ENCODE measurements at regions not wholly inside any gene's neighbourhood (a gene's known extent, or its start where the extent isn't known, plus 50 kb on each side); places are given as distances from the start of the nearest gene placed in this dataset.

GRCh38 chr18:44514766-44515165 lies 165.9 kb upstream of the SETBP1 start:
- TF ChIP-seq CTCF (tag by site-specific recombination; IDR thresholded peaks at IDR 0.05) (no peak), ZNF510 (tag by site-specific recombination; IDR thresholded peaks at IDR 0.05; ENCODE audit: insufficient replicate concordance) (no peak), KLF10 (tag by site-specific recombination; IDR thresholded peaks at IDR 0.05) (no peak), ZNF701 (tag by site-specific recombination; IDR thresholded peaks at IDR 0.05) (no peak), TCF7L2 (IDR thresholded peaks at IDR 0.05; ENCODE audit: borderline replicate concordance, low read depth, low read length) (no peak), ZNF362 (tag by site-specific recombination; IDR thresholded peaks at IDR 0.05) (no peak), ZBTB11 (tag by site-specific recombination; conservative IDR thresholded peaks at IDR 0.05; ENCODE audit: low read depth) (no peak), ZNF280D (tag by site-specific recombination; IDR thresholded peaks at IDR 0.05) (no peak), ZNF138 (tag by site-specific recombination; IDR thresholded peaks at IDR 0.05; ENCODE audit: borderline replicate concordance) (no peak), ZNF174 (tag by site-specific recombination; IDR thresholded peaks at IDR 0.05) (no peak), ZFP69B (tag by site-specific recombination; IDR thresholded peaks at IDR 0.05) (no peak)

Data from HEK293 (cell line).